ENCODE measurements at regions not wholly inside any gene's neighbourhood (a gene's known extent, or its start where the extent isn't known, plus 50 kb on each side); places are given as distances from the start of the nearest gene placed in this dataset.
"Not testable (repeated sequence)": the region's sequence is repeated elsewhere in the genome, so short reads cannot be mapped to it uniquely, and the experiment has no call there.

DNA sequence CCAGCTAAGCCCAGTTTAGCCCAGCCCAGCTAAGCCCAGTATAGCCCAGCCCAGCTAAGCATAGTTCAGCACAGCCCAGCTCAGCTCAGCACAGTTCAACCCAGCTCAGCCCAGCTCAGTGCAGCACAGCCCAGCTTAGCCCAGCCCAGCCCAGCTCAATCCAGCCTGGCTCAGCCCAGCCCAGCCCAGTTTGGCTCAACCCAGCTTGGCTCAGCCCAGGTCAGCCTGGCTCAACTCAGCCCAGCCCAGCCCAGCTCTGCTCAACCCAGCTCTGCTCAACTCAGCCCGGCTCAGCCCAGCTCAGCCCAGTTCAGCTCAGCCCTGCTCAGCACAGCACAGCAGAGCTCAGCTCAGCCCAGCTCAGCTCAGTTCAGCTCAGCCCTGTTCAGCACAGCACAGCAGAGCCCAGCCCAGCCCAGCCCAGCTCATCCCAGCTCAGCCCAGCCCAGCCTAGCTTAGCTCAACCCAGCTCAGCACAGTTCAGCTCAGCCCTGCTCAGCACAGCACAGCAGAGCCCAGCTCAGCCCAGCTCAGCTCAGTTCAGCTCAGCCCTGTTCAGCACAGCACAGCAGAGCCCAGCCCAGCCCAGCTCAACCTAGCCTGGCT lies 330.9 kb downstream of the TMEM121 start:
- no peak for DNase-seq (ENCODE audit: low read depth in 2 of 2)

DNA sequence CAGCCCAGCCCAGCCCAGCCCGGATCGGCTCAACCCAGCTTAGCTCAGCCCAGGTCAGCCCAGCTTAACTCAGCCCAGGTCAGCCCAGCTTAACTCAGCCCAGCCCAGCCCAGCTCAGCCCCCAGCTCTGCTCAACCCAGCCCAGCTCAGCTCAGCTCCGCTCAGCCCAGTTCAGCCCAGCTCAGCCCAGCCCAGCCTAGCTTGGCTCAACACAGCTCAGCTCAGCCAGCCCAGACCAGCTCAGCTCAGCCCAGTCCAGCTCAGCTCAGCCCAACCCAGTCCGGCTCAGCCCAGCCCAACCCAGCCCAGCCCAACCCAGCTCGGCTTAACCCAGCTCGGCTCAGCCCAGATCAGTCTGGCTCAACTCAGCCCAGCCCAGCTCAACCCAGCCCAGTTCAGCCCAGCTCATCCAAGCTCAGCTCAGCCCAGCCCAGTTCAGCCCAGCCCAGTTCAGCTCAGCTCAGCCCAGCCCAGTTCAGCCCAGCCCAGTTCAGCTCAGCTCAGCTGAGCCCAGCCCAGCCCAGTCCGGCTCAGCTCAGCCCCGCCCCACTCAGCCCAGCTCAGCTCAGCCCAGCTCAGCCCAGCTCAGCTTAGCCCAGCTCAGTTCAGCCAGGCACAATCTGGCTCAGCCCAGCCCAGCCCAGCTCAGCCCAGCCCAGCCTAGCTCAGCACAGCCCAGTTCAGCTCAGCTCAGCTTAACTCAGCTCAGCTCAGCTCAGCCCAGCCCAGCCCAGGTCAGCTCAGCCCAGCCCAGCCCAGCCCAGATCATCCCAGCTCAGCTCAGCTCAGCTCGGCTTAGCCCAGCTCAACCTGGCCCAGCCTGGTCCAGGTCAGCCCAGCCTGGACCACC lies 331.7 kb downstream of the TMEM121 start:
- DNase-seq (ENCODE audit: low read depth in 2 of 2) = no peak

DNA sequence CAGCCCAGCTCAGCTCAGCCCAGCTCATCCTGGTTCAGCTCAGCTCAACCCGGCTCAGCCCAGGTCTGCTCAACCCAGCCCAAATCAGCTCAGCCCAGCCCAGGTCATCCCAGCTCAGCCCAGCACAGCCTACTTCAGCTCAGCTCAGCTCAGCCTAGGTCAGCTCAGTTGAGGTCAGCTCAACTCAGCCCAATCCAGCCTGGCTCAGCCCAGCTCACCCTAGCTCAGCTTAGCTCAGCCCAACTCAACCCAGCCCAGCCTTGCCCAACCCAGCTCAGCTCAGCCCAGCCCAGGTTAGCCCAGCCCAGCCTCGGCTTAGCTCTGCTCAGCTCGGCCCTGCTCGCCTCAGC lies 332.3 kb downstream of the TMEM121 start:
- DNase-seq (ENCODE audit: low read depth in 2 of 2) = no peak

DNA sequence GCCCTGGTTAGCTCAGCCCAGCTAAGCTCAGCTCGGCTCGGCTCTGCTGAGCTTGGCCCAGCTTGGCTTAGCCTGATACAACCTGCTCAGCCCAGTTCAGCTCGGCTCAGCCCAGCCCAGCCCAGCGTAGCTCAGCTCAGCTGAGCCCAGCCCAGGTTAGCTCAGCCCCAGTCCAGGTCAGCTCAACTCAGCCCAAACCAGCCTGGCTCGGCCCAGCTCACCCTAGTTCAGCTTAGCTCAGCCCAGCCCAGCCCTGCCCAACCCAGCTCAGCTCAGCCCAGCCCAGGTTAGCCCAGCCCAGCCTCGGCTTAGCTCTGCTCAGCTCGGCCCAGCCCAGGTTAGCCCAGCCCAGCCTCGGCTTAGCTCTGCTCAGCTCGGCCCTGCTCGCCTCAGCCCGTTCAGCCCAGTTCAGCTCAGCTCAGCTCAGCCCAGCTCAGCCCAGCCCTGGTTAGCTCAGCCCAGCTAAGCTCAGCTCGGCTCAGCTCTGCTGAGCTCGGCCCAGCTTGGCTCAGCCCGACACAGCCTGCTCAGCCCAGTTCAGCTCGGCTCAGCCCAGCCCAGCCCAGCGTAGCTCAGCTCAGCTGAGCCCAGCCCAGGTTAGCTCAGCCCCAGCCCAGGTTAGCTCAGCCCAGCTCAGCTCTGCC lies 332.8 kb downstream of the TMEM121 start:
- DNase-seq (ENCODE audit: low read depth in 2 of 2) = not testable (repeated sequence)

DNA sequence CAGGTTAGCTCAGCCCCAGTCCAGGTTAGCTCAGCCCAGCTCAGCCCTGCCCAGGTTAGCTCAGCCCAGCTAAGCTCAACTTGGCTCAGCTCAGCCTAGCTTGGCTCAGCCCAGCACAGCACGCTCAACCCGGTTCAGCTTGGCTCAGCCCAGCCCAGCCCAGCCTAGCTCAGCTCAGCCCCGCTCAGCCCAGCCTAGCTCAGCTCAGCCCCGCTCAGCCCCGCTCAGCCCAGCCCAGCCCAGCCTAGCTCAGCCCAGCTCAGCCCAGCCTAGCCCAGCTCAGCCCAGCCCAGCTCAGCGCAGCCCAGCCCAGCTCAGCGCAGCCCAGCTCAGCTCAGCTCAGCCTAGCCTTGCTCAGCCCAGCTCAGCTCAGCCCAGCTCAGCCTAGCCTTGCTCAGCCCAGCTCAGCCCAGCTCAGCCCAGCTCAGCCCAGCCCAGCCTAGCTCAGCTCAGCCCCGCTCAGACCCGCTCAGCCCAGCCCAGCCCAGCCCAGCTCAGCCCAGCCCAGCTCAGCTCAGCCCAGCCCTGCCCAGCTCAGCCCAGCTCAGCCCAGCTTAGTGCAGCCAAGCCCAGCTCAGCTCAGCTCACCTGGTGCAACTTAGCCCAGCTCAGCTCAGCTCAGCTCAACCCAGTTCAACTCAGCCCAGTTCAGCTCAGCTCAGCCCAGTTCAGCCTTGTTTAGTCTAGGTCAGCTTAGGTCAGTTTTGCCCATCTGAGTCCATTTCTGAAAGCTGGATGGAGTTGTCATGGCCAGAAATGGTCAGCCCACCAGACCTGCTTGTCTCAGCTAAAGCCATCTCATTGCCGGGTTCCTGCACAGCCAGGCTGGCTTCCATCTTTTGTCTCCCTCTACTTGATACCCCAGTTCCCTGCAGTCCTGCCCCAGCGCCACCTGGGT lies 333.6 kb downstream of the TMEM121 start:
- no peak for DNase-seq (ENCODE audit: low read depth in 2 of 2)

DNA sequence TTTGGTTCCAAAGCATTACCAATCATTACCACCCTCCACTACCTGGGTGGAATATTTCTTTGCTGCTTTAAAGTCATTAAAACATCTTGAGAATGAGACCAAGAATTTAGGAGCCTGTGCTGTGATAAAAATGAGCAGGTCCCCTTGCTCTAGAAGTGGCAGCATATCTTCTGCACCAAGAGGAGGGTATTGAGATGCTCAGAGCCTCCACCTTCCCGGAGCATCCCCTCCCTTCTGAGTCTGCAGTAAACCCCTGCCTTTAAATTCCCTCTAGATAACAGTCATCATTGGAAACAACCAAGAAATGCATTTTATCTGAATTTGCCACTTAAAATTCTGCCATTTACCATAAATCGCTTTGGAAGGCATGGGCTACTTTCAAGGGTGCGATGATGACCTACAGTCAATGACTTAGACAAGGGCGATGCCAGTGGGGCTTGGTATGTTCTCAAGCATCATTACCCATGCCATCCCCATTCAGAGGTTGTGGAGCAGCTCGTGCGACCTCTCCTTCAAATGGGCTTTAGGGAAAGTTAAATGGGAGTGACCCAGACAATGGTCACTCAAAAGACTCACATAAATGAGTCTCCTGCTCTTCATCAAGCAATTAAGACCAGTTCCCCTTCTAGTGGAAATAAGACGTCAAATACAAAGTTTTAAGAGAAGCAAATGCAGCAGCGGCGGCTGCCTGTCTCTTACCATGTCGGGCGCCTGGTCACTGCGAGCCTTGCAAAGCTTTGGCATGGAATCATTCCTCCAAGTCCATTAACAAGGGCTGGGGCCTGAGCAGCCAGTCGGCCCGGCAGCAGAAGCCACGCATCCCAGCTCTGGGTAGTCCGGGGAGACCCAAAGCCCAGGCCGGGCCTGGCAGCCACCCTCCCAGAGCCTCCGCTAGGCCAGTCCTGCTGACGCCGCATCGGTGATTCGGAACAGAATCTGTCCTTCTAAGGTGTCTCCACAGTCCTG lies 334.5 kb downstream of the TMEM121 start:
- no peak for DNase-seq (ENCODE audit: low read depth in 2 of 2)

DNA sequence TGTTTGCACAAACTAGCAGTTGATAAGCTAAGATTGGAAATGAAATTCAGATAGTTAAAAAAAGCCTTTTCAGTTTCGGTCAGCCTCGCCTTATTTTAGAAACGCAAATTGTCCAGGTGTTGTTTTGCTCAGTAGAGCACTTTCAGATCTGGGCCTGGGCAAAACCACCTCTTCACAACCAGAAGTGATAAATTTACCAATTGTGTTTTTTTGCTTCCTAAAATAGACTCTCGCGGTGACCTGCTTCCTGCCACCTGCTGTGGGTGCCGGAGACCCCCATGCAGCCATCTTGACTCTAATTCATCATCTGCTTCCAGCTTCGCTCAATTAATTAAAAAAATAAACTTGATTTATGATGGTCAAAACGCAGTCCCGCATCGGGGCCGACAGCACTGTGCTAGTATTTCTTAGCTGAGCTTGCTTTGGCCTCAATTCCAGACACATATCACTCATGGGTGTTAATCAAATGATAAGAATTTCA lies 335.6 kb downstream of the TMEM121 start:
- no peak for DNase-seq (ENCODE audit: low read depth in 2 of 2)

DNA sequence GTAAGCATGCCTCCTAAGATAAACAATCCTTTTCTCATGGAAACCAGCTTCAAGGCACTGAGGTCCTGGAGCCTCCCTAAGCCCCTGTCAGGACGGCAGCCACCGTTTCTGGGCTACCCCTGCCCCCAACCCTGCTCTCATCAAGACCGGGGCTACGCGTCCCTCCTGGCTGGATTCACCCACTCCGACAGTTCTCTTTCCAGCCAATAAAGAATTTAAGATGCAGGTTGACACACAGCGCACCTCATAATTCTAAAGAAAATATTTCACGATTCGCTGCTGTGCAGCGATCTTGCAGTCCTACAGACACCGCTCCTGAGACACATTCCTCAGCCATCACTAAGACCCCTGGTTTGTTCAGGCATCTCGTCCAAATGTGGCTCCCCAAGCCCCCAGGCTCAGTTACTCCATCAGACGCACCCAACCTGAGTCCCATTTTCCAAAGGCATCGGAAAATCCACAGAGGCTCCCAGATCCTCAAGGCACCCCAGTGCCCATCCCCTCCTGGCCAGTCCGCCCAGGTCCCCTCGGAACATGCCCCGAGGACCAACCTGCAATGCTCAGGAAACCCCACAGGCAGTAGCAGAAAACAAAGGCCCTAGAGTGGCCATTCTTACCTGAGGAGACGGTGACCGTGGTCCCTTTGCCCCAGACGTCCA lies 336.3 kb downstream of the TMEM121 start:
- DNase-seq (ENCODE audit: low read depth in 2 of 2) = no peak

DNA sequence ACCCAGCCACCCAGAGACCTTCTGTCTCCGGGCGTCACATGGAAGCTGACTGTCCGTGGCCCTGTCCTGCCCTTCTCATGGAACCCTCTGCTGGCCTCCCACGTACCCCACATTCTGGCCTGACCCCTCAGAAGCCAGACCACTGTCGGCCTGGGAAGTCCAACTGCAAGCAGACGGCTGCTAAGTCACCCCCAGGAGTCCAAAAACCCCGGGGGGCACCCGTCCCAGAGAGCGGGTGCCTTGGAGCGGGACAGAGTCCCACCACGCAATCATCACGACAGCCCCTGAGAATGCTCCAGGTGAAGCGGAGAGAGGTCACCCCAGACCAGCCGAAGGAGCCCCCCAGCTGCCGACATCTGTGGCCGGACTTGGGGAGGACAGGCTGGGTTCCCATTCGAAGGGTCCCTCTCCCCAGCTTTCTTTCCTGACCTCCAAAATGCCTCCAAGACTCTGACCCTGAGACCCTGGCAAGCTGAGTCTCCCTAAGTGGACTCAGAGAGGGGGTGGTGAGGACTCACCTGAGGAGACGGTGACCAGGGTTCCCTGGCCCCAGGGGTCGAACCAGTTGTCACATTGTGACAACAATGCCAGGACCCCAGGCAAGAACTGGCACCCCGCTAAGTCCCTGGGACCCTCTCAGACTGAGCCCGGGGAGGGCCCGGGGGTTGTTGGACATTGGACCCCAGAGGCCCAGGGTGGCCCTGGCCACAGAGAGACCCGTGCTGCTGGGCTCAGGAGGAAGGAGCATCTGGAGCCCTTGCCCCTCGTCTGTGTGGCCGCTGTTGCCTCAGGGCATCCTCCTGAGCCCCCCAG lies 337.1 kb downstream of the TMEM121 start:
- no peak for DNase-seq (ENCODE audit: low read depth in 2 of 2)

DNA sequence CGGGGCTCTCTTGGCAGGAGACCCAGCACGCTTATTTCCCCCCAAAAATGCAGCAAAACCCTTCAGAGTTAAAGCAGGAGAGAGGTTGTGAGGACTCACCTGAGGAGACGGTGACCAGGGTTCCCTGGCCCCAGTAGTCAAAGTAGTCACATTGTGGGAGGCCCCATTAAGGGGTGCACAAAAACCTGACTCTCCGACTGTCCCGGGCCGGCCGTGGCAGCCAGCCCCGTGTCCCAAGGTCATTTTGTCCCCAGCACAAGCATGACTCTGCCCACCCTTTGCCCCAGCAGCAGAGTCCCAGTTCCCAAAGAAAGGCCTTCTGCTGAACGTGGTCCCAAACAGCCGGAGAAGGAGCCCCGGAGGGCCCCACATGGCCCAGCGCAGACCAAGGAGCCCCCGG lies 337.7 kb downstream of the TMEM121 start:
- no peak for DNase-seq (ENCODE audit: low read depth in 2 of 2)

DNA sequence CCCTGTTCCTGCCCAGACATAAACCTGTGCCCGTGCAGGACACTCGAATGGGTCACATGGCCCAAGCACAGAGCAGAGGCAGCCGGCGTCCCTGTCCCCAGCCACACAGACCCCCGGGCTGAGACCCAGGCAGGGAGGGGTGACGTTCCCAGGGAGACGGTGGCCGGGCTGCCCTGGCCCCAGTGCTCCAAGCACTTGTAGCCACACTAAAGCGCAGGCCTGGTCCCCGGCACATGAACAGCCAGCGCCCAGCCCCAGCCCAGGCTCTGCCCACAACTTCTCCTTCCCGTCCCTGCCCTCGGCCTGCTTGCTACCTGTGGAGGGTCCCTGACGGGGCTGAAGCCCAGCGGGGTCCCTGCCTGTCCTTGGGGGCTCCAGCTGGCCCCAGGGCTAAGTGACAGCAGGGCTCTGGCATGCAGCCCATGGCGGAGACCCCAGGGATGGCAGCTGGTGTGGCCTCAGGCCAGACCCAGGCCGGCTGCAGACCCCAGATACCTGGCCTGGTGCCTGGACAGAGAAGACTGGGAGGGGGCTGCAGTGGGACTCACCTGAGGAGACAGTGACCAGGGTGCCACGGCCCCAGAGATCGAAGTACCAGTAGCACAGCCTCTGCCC lies 338.4 kb downstream of the TMEM121 start:
- no peak for DNase-seq (ENCODE audit: low read depth in 2 of 2)

DNA sequence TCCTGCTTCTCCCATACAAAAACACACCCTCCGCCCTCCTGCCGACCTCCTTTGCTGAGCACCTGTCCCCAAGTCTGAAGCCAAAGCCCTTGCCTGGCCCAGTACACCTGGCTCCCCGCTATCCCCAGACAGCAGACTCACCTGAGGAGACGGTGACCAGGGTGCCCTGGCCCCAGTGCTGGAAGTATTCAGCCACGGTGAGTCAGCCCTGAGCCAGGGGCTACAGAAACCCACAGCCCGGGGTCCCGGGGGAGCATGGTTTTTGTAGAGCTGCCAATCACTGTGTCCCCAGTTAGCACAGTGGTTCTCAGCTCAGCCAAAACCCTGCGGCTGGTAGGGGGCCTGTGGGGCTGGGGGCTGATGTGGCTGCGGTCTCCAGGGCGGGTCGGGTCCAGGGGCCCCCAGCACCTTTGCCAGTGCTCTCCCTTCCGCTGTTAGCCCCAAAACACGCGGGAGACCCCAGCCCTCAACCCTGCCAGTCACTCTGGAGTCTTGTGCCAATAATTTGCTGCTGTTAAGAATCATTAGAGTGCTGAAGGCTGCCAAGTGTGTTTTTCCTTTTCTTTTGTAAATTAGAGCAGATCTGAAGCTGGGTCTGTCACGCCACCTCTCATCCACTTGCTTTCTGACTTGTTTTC lies 339.0 kb downstream of the TMEM121 start:
- no peak for DNase-seq (ENCODE audit: low read depth in 2 of 2)

DNA sequence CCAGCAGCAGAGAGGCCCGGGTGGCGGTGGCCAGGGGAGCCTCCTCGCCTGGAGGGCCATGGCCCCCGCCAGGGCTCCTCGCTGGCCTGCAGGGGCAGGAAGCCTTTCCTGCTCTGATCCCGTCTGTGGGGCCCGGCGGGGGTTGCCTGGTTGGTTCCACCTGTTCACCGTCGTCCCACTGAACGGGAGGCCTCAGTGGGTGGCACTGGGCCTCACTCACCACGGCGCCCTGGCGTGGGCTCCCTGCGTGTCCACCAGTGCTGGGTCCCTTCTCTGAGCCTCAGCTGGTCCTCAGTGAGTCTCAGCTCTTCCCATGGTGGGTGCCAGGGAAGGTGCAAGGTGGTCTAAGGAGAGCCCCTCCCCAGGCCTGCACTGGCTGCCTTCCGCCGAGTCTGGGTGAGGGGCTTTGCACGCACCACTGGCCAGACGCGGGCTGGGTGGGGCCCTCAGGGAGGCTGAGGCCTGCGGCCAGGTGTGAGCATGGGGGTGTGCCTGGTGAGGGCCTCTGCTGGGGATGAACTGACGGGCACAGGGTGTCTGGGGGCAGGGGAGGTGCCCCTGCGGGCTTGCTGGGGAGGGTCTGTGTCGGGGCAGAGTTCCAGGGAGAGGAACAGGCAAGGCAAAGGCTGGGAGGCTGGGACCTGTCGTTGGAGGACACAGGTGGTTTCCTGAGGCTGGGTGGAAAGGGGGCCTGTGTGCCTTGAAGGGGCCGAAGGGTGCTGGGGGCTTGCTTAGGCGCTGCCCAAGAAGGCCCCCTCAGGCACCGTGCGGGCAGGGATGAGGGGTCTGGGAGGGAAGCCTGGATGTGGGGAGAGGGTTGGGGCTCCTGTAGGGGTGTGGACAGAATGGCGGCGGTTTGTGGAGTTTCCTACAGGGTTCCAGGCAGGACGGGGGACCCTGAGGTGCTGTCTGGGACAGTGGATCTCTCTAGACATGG lies 339.8 kb downstream of the TMEM121 start:
- no peak for DNase-seq (ENCODE audit: low read depth in 2 of 2)

DNA sequence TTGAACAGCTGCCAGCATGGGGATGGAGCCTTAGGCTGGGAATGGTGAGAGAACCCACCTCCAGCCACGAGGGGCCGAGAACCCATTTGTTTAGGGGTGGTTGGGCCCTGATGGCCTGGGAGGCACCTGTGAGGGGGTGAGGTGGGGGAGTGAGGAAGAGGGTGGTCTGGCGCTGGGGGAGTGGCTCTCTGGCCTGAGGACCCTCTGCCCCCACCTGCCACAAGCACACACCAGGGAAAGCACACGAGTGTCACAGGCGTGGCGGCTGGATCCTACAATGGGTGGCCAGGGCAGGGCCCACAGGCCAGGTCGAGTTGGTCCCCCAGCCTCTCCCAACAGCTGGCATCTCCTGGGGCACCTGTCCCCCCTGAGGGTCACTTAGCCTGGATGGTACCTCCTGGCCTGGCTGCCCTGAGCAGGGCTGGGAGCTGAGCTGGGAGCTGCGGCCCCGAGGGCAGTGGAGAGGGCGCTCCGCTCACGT lies 340.5 kb downstream of the TMEM121 start:
- no peak for DNase-seq (ENCODE audit: low read depth in 2 of 2)

DNA sequence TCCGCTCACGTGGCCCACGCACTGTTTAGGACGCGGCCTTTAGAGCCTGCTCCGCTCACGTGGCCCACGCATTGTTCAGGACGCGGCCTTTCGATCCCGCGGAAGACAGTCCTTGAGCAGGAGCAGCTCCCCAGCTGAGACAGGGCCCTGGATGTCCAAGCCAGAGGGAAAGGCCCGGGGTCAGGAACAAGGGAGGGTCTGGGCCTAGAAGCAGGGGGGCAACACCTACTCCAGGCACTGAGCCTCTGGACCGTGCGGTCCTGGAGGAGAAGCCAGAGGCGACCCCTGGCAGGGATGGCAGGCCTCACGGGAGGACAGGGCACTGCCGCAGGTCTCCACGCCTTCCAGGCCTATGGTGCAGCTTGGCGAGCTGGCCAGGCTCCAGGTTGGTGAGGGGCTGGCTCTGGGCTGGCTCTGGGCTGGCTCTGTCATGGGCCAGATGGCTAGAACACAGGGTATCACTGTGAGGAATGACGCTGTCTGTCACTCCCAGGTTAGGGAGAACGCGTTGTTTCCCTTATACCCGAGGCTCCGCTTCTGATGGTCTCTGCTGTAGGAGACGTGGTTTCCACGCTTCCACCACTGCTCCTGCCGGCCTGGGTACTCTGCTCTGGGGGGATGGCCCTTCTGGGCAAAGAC lies 341.7 kb downstream of the TMEM121 start:
- DNase-seq (ENCODE audit: low read depth in 2 of 2) = no peak

DNA sequence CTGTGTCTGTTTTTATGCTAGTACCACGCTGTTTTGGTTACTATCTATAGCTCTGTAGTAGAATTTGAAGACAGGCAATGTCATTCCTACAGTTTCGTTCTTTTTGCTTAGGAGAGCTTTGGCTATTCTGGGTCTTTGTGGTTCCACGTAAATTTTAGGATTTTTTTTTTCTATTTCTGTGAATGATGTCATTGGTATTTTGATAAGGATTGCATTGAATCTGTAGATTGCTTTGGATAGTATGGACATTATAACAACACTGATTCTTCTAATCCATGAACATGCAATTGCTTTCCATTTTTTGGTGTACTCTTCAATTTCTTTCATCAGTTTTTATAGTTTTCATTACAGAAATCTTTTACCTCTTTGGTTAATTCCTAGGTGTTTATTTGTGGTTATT lies 345.2 kb downstream of the TMEM121 start:
- DNase-seq (ENCODE audit: low read depth in 2 of 2) = no peak
